Activated naive CD8-positive, alpha-beta T cell treated with anti-CD3 and anti-CD28 coated beads for 36 hours (primary cell): ENCODE measurements at regions not wholly inside any gene's neighbourhood (a gene's known extent, or its start where the extent isn't known, plus 50 kb on each side); places are given as distances from the start of the nearest gene placed in this dataset.
"Not testable (repeated sequence)": the region's sequence is repeated elsewhere in the genome, so short reads cannot be mapped to it uniquely, and the experiment has no call there.

ENCODE experiments used
- DNase-seq: peaks from one replicate; pipeline ENCODE4 v3.0.0; 2021
- H3K27ac Mint-ChIP-seq: one replicate; pipeline ENCODE4 v1.8.0; 2022; ENCODE audit warnings: mild to moderate bottlenecking, moderate library complexity, mixed read lengths
- H3K27me3 Mint-ChIP-seq: one replicate; pipeline ENCODE4 v1.8.0; 2022; ENCODE audit warnings: mild to moderate bottlenecking, mixed read lengths
- H3K36me3 Mint-ChIP-seq: one replicate; pipeline ENCODE4 v1.8.0; 2021; ENCODE audit warnings: mild to moderate bottlenecking, mixed read lengths
- H3K4me1 Mint-ChIP-seq: one replicate; pipeline ENCODE4 v1.8.0; 2021; ENCODE audit warnings: mixed read lengths
- H3K4me3 Mint-ChIP-seq: one replicate; pipeline ENCODE4 v1.8.0; 2022; ENCODE audit warnings: mild to moderate bottlenecking, moderate library complexity, mixed read lengths
- H3K9me3 Mint-ChIP-seq: one replicate; pipeline ENCODE4 v1.8.0; 2022; ENCODE audit warnings: mixed read lengths

DNA sequence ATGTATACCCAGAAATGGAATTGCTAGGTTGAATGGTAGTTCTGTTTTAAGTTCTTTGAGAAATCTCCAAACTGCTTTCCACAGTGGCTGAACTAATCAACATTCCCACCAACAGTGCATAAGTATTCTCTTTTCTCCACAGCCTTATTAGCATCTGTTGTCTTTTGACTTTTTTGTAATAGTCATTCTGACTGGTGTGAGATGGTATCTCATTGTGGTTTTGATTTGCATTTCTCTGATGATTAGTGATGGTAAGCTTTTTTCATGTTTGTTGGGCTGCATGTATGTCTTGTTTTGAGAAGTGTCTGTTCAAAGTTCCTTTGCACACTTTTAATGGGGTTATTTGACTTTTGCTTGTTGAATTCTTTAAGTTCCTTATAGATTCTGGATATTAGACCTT, 52.4 kb upstream of the EHHADH start:
- not testable (repeated sequence) for H3K27ac Mint-ChIP-seq, H3K4me3 Mint-ChIP-seq, H3K27me3 Mint-ChIP-seq, H3K4me1 Mint-ChIP-seq, DNase-seq
- Mint-ChIP-seq H3K9me3 (peaks cover 12% of the 10 kb centered on the region), H3K36me3 (peaks cover 37% of the 10 kb centered on the region)

DNA sequence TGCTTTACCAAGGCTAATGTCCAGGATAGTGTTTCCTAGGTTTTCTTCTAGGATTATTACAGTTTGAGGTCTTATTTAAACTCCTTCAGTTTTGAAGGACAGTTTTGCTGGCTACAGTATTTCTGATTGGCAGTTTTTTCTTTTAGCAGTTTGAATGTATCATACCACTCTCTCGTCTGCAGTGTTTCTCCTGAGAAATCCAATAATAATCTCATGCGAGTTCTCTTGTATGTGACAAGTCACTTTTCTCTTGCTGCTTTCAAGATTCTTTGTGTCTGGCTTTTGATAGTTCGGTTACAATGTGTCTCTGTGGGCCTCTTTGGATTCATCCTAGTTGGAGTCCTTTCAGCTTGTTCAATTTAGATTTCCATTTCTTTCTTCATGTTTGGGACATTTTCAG, 53.0 kb upstream of the EHHADH start:
- no peak overlapping the region for H3K4me3 Mint-ChIP-seq
- no peaks in the 10 kb centered on the region for H3K4me1 Mint-ChIP-seq
- no peak overlapping the region for H3K27ac Mint-ChIP-seq
- peaks cover 12% of the 10 kb centered on the region for H3K9me3 Mint-ChIP-seq
- H3K27me3 Mint-ChIP-seq: no peaks in the 10 kb centered on the region
- peaks cover 42% of the 10 kb centered on the region for H3K36me3 Mint-ChIP-seq
- no peak for DNase-seq

DNA sequence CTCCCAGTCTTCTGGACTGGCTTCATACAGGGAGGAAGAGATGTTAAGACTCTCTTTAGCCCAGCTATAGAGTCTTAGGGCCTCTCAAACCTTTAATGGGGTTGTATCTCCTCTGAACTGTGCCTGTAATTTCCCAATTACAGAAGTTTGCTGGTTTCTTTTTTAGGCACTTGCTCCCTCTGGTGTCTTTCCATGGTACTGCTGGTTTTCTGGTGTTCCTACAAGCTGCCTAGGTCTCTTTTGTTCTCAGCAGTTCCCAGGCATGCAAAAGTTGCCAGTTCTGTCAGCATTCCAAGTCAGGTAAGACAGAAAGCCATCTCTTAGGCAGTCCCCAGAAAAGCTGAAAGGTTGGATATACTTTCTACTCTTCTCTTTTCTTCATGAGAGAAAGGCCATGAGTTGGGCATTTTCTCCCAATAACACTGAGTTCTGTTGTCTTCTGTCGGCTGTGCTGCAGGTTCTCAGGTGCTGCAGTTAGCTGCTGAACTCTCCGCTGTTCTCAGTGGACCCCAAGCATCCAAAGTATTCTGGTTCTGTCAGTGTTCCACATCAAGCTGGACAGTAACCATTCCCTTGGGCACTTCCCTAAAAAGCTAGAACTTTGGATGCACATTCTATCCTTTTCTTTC, 54.4 kb upstream of the EHHADH start:
- Mint-ChIP-seq H3K4me1 (no peaks in the 10 kb centered on the region), H3K9me3 (peaks cover 12% of the 10 kb centered on the region), H3K36me3 (peaks cover 42% of the 10 kb centered on the region), H3K27me3 (no peaks in the 10 kb centered on the region), H3K4me3 (no peak overlapping the region), H3K27ac (no peak overlapping the region)
- peak; percentile 21 for DNase-seq

DNA sequence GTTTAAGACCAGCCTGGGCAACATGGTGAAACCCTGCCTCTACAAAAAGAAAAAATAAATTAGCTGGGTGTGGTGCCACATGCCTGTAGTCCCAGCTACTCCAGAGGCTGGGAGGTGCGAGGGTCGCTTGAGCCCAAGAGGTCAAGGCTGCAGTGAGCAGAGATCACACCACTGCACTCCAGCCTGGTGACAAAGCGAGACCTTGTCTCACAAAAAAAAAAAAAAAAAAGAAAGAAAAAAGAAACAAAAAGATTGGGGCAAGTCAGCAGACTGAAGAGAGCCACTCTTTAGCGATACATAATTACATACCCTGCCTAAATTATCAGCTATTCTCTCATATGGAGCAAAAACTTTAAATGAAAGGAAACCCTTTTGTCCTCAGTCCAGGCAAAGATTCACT, 53.6 kb upstream of the MAP3K13 start:
- no peak for DNase-seq
- Mint-ChIP-seq H3K27ac (no peak overlapping the region), H3K36me3 (peaks cover 42% of the 10 kb centered on the region), H3K9me3 (peaks cover 12% of the 10 kb centered on the region), H3K27me3 (no peaks in the 10 kb centered on the region), H3K4me1 (no peaks in the 10 kb centered on the region), H3K4me3 (no peak overlapping the region)

DNA sequence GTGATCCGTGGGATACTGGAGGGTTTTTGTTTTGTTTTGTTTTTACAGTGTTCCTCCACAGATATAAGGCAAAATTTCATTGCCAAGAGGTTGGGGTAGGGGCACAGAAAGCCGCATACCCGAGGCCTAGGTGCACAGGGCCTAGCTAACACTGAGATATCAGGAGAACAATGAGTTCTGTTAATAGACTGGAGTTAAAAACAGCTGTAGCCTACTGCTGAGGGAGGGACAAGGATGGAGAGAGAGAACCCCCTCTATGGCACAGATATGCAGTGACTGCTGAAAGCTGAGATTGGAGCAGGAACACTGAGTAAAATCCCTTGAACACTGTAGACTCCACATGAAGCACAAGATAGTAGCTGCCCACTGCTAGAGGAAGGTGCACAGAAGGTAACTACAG, 53.1 kb upstream of the MAP3K13 start:
- Mint-ChIP-seq H3K9me3 (peaks cover 12% of the 10 kb centered on the region), H3K36me3 (peaks cover 41% of the 10 kb centered on the region), H3K4me3 (no peak overlapping the region), H3K4me1 (no peaks in the 10 kb centered on the region), H3K27me3 (no peaks in the 10 kb centered on the region), H3K27ac (no peak overlapping the region)
- no peak for DNase-seq

DNA sequence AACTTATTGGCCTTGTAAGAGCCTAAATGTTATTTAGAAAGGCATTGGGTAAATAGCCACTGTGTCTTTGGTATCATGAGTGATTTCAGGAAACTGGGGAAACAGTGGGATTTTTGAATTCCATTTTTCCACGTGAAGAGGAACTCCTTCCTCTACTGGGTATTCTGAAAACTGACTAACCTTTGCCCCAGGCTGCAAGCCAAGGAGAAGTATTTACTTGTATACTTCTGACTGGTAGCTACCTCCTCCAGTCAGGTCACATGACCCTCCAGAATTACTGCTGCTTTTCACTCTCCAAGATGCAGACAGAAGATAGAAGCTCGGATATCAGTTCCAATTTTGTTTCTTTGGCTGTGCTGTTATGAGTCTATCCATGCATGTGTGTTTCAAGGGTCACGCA, 50.9 kb upstream of the MAP3K13 start:
- no peak overlapping the region for H3K27ac Mint-ChIP-seq
- H3K4me3 Mint-ChIP-seq: no peak overlapping the region
- H3K27me3 Mint-ChIP-seq: peaks cover under 1% of the 10 kb centered on the region
- DNase-seq: no peak
- peaks cover under 1% of the 10 kb centered on the region for H3K4me1 Mint-ChIP-seq
- peaks cover 10% of the 10 kb centered on the region for H3K9me3 Mint-ChIP-seq
- H3K36me3 Mint-ChIP-seq: peaks cover 26% of the 10 kb centered on the region
